GM18873 (cell line): ENCODE measurements at regions not wholly inside any gene's neighbourhood (a gene's known extent, or its start where the extent isn't known, plus 50 kb on each side); places are given as distances from the start of the nearest gene placed in this dataset.

ENCODE experiments used
- ATAC-seq: cut with Tn5 transposase; IDR thresholded peaks from one replicate; pipeline ENCODE4 v1.9.1; 2021; ENCODE audit warnings: mild to moderate bottlenecking, moderate library complexity, moderate number of reproducible peaks; ENCODE audit not compliant: unreplicated experiment, low FRiP score

DNA sequence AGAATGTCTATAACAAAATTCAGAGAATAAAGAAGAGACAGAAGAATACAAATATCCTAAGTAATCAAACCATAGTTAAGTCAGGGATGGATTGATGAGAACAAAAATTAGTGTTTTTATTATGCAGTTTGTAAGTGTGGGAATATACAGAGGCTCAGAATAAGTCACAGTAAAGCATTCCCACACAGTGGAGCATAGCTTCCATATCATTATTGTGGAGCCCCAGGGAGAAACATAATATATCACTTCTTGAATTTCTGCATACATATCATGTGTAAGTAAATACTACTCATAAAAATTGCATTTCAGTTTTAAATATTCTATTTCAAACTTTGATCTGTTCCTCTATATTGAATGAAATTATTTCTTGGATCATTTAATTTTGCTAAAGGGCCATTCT is 790.4 kb downstream of the PLA2G4A start:
- ATAC-seq = no peak

DNA sequence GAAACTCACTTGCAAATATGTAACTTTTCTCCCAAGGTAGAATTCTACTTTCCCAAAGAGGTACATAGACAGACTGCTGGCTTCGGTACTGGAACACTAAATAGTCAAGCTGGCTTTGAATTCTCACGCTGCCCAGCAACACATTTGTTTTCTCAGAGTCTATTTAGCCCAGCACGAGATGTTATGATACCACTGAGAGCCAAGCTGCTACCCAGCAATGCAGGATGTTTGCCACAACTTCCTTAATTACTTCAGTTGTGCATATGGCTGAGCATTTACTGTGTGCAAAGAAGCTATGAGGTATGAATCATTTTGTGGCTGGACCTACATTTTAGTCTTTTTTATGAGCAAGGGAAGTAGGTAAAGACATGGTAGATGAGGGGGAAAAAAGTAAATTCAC is 793.2 kb downstream of the PLA2G4A start:
- no peak for ATAC-seq

DNA sequence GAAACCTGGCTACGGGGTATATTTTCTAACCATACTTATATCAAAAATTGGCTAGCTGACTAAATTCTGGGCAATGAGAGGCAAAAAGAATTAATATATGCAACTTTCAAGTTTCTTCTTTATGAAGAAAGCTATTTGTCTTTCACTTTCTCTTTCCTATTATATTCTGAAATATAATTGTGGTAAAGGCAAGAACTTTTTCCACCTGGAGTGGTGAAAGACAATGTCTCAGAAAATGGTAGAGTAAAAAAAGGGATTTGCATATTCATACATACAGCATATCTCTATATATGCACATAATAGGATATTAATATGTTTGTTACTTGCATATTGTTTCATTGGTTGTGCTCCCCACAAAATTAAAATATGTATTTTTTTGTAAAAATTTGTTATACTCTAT is 793.8 kb downstream of the PLA2G4A start:
- no peak for ATAC-seq

DNA sequence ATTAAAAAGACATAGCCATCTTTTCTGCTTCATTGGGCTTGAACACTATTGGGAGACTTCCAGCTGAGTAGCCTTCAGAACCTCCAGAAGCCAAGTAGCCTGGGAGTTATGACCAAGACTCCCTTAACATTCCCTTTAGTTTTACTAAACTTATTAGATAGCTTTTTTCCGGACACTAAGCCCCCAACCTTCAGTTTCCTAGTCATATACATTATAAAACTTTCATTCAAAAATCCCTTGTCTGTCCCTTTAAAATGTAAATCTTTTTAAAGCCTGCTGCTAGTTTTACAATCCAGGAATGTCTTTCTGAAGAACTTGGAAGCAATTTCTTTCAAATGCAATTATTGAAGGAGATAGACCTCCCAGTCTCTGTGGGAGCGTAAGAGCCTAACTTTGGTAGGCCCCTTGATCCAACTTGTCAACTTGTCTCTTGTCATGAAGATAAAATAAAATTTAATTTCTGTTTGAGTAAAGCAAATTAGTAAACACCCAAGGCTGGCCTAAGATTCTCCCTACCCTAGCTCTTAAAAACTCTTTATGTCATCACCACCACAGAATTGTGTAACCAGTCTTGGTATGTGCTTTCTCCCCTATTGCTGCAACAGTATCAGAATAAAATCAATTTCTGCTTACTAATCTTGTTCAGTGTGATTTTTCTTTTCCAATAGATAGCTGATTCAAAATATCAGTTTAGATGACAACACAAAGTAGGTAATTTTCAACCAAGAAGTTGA is 796.2 kb downstream of the PLA2G4A start:
- ATAC-seq = no peak

DNA sequence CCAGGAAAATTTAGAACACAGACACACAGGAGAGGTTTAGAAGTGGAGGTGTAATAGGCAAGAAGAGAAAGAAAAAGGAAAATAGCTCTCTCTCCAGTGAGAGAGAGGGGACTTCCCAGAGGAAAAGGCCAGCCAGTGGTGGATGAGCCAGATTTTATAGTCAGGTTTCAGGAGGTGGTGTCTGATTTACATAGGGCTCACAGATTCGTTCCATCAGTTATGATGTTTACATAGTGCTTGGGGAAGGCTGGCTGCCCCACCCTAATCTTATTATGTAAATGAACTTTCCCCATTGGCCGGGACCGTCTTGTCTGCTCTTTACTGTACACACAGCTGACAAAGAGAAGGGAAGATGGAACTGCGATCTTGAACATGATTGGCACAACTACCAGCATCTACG is 797.3 kb downstream of the PLA2G4A start:
- ATAC-seq = no peak

DNA sequence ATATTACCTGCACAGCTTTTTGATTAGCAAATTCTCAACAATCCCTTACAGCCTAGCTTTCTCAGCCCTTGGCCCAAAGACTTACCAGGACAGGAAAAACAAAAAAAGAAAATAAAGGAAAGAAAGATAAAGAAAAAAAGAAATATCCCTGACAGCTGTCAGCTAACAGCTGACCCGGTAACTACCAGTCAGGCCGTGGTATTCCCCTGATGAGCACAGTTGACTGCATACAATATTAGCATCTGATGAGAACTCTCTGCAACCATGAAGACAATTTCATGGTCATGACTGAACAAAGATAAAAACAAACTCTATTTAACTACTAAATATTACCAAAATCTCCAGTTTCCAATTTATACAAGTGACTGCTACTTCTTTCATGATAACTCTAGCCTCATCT is 798.8 kb downstream of the PLA2G4A start:
- ATAC-seq = no peak

DNA sequence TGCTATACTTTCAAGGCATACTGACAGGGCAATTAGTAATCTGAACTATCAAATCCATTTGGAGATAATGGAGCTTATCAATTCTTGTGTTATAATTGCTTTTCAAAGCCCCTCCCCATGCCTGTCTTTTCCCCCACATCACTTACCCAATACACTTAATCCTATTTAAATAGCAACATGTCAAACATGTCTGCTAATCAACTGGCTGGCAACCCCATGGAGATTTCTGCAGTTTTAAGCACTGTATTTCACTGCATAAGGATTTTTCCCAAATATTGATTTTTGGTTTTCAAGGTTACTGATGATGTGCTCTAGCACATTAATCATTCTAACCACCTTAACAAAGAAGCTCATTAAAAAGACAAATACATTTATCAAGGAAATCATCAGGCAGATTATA is 800.3 kb downstream of the PLA2G4A start:
- no peak for ATAC-seq

DNA sequence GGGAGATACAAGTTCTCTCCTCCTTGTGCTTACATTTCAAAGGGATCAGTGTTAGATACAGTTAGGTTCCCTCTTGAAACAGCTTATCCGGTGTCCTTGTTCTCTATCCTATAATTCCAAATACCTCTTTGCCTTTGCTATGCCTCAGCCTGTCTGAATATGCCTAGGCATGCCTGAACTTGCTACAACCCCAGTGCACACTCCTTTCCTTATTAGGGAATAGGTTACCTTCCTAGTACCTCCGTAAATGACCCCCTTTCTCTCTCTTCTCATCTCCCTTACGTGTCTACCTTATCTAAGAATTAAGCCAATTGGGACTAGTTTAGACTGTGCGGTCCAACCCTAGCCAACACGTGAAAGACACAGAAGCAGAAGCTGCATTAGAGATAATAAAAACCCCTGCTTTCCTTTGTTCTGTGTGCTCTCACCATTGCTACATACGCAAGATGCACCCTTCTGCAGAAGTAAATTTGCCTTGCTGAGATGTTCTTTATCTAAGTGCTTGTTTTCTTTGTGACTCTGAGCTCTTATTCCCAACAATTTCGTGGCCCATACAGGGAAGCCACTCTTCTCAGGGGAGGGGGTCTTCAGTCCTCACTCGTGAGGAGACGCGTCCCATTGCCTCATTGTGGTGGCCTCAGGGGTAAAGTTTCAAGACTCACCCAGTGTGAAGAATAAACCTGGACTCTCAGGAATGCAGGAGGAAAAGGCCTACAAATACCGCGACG is 802.1 kb downstream of the PLA2G4A start:
- no peak for ATAC-seq

DNA sequence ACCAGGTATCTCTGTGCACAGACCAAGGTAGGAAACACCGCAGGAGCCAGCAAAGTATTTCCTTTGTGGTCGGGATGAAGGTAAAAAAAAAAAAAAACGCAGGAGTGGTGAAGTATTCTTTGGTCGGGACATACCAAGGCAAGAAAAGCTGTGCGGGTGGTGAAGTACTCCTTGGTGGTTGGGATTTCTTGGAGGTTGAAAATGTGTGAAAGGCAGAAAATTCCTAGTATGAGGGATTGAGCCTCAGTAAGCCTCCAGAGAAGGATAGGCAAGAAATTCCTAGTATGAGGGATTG is 802.6 kb downstream of the PLA2G4A start:
- ATAC-seq = no peak

DNA sequence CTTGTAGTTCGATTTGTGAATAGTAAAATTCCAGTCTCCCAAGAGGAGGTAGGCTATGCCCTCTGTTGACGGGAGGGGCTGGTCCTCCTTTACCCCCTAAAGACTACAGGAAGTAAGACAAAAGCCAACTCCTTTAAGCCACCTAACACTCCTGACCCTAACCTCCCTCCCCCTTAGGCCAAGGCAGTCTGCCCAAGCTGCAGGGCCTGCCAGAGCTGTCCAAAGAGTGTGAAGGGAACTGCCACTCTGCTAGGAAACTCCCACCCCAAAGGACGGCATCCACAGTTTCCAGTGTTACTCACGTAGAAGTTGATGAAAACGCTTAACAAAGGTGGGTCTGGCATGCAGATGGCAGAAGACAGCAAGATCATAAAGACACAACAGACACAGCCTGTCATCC is 803.2 kb downstream of the PLA2G4A start:
- ATAC-seq = no peak

DNA sequence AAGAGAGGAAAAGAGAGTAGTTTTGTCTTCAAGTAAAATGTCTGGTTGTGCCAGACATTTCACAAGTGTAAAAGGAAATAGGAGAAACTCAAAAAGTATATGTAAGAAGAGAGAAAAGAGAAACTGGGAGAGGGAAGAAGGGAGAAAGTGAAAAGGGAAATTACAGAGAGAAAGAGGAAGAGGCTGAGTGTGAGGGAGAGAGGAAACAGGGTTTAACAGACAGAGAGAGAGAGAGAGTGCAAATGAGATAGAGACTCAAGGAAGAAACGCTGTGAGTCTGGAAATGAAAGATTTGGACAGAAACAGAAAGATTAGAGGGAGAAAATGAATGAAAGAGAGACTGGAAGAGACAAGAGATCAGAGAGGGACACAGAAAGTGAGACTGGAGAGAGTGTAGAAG is 806.2 kb downstream of the PLA2G4A start:
- ATAC-seq = no peak

DNA sequence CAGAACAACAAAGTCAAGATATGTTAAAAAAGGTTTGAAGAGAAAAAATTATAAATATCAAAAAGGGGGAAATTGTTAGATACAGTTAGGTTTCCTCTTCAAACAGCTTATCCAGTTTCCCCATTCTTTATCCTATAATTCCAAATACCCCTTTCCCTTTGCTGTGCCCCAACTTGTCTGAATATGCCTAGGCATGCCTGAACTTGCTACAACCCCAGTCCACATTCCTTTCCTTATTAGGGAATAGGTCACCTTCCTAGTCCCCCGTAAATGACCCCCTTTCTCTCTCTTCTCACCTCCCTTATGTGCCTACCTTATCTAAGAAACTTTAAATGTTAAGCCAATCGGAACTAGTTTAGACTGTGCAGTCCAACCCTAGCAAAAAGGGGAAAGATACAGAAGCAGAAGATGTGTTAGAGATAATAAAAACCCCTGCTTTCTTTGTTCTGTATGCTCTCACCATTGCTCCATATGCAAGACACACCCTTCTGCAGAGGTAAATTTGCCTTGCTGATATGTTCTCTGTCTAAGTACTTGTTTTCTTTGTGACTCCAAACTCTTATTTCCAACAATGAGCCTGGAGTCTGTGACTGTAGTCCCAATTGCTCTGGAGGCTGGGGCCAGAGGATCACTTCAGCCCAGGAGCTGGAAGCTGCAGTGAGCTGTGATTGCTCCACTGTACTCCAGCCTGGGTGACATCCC is 810.1 kb downstream of the PLA2G4A start:
- ATAC-seq = no peak

DNA sequence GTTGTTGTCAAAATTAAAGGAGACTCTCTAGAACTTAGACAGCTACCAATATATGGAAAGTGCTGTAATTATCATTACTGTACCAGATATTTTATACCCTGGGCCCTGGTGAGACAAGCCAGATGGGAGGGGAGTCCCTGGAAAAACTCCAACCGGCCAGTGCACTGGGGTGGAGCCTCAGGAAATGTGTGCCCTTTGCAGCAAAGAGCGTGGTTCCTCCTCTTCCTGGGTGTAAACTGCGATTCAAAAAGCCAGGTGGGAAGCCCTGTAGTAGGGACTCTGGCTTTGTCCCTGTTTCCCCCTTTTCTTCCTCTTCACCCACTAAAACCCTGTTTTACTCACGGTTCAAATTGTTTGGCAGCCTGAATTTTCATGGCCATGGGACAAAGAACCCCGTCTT is 812.3 kb downstream of the PLA2G4A start:
- ATAC-seq = no peak

DNA sequence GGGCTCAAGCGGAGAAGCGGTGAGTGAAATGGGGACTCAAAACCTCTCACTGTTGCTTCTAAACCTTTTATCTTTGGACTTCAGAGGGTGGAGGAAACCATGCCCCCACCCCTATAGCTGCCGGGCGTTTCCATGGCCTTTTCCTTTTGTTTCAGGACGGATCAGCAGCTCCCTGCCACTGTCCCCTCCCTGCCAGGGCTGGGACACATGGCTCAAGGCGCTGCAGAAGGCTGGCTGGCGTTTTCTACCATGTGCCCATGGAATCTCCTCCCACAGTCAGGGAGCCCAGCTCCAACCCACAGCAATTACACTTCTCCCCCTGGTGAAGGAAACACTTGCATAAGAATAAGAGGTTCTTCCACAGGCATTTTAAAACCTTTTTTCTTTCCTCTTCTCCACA is 812.7 kb downstream of the PLA2G4A start:
- no peak for ATAC-seq

DNA sequence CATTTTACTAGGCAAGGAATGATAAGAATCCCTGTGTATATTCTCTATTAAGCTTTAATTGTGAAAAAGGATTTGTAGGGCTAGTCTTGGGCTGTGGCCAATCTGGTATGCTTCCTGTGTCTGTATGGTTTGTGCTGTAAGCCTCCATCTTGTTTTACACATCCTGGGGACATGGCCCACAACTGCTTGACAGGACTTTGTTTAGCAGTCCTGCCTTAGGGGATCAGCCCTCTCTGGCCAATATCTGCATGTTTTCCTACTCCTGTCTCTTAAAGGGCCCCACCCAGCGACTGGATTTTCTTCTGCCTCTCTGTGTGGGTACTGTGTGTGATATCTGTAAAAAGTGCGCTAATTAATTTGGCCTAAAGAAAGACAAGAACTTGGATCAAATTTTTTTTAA is 813.2 kb downstream of the PLA2G4A start:
- no peak for ATAC-seq

DNA sequence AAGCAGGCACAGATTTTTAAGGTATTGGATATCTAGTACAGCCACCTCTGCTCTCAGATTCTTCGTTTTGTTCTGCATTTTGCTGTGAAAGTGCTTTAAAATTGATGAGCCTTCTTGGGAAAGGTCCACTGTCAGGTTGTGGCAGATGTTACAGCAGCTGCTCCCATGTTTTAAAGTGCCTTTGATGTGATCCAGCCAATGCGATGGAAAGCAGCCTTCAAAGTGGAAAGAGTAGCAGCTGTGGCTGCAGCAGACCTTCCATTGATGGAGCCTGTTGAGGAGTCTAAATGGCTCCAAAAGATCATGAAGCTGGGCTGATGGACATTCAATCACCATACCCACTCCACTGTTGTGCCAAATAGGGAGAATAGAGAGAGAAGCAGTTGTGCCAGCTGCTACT is 816.9 kb downstream of the PLA2G4A start:
- ATAC-seq = no peak

DNA sequence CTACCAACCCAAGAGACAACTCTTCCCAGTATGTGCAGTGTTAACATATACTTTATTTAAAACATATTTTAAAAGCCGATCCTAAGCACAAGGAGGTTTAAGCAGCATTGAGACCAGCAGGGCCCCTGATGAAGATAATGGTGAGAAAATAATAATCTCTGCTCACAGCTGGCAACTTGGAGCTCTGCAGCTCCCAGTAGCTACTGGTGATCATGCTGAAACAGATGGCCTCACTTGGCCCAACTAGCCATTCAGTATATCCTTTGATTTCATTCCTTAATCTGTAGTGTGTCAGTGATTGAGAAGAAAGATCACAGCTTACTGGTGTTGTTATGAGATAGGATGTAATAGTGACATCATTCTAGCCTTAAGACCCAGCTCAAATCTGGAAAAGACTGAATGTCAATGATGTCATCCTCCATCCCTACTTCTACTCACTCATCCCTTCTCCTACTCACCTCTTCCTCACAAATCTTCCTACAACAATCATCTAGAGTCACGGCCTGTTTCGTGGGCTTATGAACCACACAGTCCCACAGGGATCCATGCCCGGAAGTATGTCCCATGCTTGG is 817.9 kb downstream of the PLA2G4A start:
- ATAC-seq = no peak

DNA sequence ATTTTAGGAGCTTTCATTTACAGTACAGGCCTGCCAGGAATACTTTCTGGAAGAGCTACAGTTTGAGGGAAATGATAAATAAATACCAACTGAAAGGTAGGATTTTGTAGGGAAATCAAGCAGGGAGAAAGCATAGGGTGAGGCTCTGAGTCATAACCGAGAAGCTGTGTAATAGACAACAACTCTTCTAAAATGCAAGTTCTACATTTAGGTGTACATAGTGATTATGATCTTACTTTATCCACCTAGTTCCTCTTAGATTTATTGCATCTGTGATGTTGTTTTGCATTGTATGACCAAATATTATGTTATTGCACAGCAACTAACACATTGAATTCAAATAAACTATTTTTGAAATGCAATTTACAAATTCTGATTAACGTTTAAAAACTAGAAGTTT is 819.3 kb downstream of the PLA2G4A start:
- ATAC-seq = no peak

DNA sequence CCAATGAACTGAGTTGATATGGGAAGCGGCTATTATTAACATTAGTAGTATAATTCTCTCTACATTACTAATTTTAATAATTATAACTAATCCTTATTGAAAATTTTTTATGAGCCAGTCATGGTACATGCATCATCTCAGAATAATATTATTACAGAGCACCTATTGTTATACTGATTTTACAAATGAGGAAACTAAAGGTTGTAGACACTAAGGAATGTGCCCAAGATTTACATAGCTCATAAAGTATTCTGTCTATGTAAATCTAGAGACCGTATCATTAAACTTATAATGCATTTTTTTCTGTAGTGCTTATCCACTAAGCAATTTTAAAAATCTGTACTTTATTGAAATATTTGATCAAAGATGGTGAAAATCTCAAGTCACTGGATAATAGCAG is 825.9 kb downstream of the PLA2G4A start:
- ATAC-seq = no peak

DNA sequence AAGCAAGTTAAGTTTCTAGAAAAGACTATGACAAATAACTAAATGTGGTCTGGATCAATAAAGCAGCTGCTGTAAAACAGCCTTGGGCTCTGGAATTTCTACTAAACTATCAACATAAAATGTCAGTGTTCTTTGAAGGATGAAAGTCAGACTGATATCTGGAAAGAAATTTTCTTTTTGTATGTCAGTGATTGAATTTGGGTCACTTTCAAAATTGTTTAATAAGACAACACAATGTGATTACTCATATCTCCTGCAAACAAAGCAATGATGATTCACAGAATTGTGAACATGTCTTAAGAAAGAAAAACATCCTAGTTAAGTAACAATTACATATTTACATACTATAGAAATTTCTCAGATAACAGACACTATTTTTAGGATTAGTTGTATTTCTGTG is 826.4 kb downstream of the PLA2G4A start:
- no peak for ATAC-seq

DNA sequence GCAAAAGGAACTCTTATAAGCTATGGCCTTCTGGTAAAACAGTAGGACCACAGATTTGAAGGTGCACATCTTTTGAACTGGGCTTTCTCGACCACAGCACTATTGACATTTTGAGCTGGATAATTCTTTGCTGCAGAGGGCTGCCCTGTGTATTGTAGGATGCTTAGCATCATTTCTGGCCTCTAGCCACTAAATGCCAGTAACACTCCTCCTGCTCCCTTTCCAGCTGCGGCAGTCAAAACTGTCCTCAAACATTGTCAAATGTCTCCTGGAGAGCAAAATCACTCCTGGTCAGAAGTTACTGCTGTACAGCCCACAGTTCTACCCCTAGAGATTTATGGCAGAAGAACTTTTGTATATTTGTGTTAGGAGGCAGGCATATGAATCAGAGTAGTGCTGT is 836.7 kb downstream of the PLA2G4A start:
- ATAC-seq = no peak

DNA sequence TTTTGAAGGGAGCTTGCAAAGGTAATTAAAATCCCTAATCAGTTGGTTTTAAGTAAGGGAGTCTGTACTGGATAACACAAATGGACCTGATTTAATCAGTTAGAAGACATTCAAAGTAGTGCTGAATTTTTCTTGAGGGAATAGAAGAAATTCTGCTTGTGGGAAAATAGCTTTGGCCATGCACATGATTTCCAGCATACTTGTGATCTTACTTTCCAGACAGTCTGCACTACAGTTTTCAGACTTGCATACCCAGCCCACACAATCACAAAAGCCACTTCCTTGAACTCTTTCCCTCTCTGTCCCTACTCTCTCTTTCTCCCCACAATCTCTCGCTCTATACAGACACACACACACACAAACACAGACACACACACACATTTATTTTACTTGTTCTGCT is 852.1 kb downstream of the PLA2G4A start:
- no peak for ATAC-seq
